Mammary epithelial cell (primary cell): ENCODE measurements at regions not wholly inside any gene's neighbourhood (a gene's known extent, or its start where the extent isn't known, plus 50 kb on each side); places are given as distances from the start of the nearest gene placed in this dataset.

Experiments
- CTCF ChIP-seq, 2 donors: IDR thresholded peaks in 1 of 2; conservative IDR thresholded peaks in 1 of 2; 2 replicates each; pipeline ENCODE4 v1.5.1; 2011 to 2012; ENCODE audit warnings: inconsistent platforms in 2 of 2, low read length in 2 of 2, mild to moderate bottlenecking in 2 of 2, control low read depth in 1 of 2, low read depth in 1 of 2; ENCODE audit not compliant: insufficient read depth in 1 of 2; ENCODE audit errors: extremely low read depth in 1 of 2
- EZH2 ChIP-seq: IDR thresholded peaks from 2 replicates; pipeline ENCODE4 v1.6.1; 2012; ENCODE audit warnings: low read length, inconsistent platforms, borderline replicate concordance

GRCh38 chr4:181488926-181489325, 754.3 kb upstream of the TENM3 start:
- TF ChIP-seq CTCF (conservative IDR thresholded peaks at IDR 0.05 in 1 of 2, IDR thresholded peaks at IDR 0.05 in 1 of 2; ENCODE audit: extremely low read depth in 1 of 2, insufficient read depth in 1 of 2, low read depth in 1 of 2, low read length in 2 of 2) (no peak), EZH2 (no peak)
